Keratinocyte (primary cell): ENCODE measurements at regions not wholly inside any gene's neighbourhood (a gene's known extent, or its start where the extent isn't known, plus 50 kb on each side); places are given as distances from the start of the nearest gene placed in this dataset.

Experiments used
- DNase-seq: peaks from one replicate; pipeline ENCODE4 v3.0.0-alpha.2; 2011; ENCODE audit warnings: low read depth, missing footprints, low spot score
- FAIRE-seq: peaks from 2 replicates; lab custom pipeline; 2011; peaks lifted over from hg19 to GRCh38; lab: Jason Lieb, UNC
- H2AFZ ChIP-seq: 2 replicates; pipeline ENCODE4 v1.6.0; 2012; ENCODE audit warnings: low read length, control low read depth, inconsistent platforms; ENCODE audit not compliant: control insufficient read depth
- H3K27ac ChIP-seq: 2 replicates; pipeline ENCODE4 v1.5.1; 2011; ENCODE audit warnings: low read length; ENCODE audit not compliant: control insufficient read depth, insufficient read depth
- H3K27me3 ChIP-seq: 3 replicates; pipeline ENCODE4 v1.6.0; 2011; ENCODE audit warnings: low read length; ENCODE audit not compliant: control insufficient read depth, insufficient read depth; ENCODE audit errors: extremely low read depth
- H3K36me3 ChIP-seq, 2 experiments: 2 replicates in 1 of 2; 3 replicates in 1 of 2; pipeline ENCODE4 v1.5.1; 2011; ENCODE audit warnings: low read length in 2 of 2, mild to moderate bottlenecking in 1 of 2; ENCODE audit not compliant: control insufficient read depth in 2 of 2, insufficient read depth in 2 of 2; ENCODE audit errors: extremely low read depth in 1 of 2
- H3K4me1 ChIP-seq: 3 replicates; pipeline ENCODE4 v1.5.1; 2011; ENCODE audit warnings: low read length; ENCODE audit not compliant: control insufficient read depth, insufficient read depth; ENCODE audit errors: extremely low read depth
- H3K4me2 ChIP-seq: 3 replicates; pipeline ENCODE4 v1.6.0; 2011; ENCODE audit warnings: low read depth, low read length; ENCODE audit not compliant: control insufficient read depth, insufficient read depth; ENCODE audit errors: extremely low read depth
- H3K4me3 ChIP-seq, 3 experiments: fragments of 200-600 bp in 1 of 3; sonication (generic) in 1 of 3; 2 replicates in 2 of 3; 3 replicates in 1 of 3; pipeline ENCODE4 v1.5.1; 2011 to 2016; ENCODE audit warnings: low read length in 3 of 3, mild to moderate bottlenecking in 3 of 3, control low read depth in 2 of 3, inconsistent platforms in 1 of 3, low read depth in 1 of 3, mixed read lengths in 1 of 3, mixed run types in 1 of 3, moderate library complexity in 1 of 3; ENCODE audit not compliant: control insufficient read depth in 2 of 3, insufficient read depth in 2 of 3; ENCODE audit errors: extremely low read depth in 1 of 3
- H3K79me2 ChIP-seq: 2 replicates; pipeline ENCODE4 v1.6.0; 2012; ENCODE audit warnings: low read length; ENCODE audit not compliant: control insufficient read depth, insufficient read depth
- H3K9ac ChIP-seq: 3 replicates; pipeline ENCODE4 v1.6.0; 2011; ENCODE audit warnings: low read length; ENCODE audit not compliant: control insufficient read depth, insufficient read depth; ENCODE audit errors: extremely low read depth
- H3K9me1 ChIP-seq: 3 replicates; pipeline ENCODE4 v1.6.0; 2011; ENCODE audit warnings: low read length; ENCODE audit not compliant: control insufficient read depth, insufficient read depth; ENCODE audit errors: extremely low read depth
- H3K9me3 ChIP-seq: 2 replicates; pipeline ENCODE4 v1.5.1; 2012; ENCODE audit warnings: low read depth, low read length; ENCODE audit not compliant: control insufficient read depth
- H4K20me1 ChIP-seq: 3 replicates; pipeline ENCODE4 v1.6.0; 2011; ENCODE audit warnings: low read length; ENCODE audit not compliant: control insufficient read depth, insufficient read depth; ENCODE audit errors: extremely low read depth
- CTCF ChIP-seq, 3 experiments: IDR thresholded peaks in 1 of 3; conservative IDR thresholded peaks in 1 of 3; optimal IDR thresholded peaks in 1 of 3; 2 replicates in 2 of 3; 3 replicates in 1 of 3; pipeline versions ENCODE3 to v1.5.1; 2011; ENCODE audit warnings: low read length in 3 of 3, mild to moderate bottlenecking in 3 of 3, moderate library complexity in 2 of 3, control low read depth in 1 of 3, inconsistent platforms in 1 of 3; ENCODE audit not compliant: insufficient read depth in 2 of 3; ENCODE audit errors: extremely low read depth in 1 of 3
- EZH2 ChIP-seq: IDR thresholded peaks from one replicate; pipeline ENCODE4 v1.6.1; 2012; ENCODE audit warnings: inconsistent platforms, mild to moderate bottlenecking, low read length, moderate library complexity
- dilution Hi-C: fragments of 300-500 bp; cut with MboI; formaldehyde crosslinking; loops from one replicate; pipeline ENCODE4 v1.7.0; 2020; ENCODE audit warnings: low sequenced_read_pairs; ENCODE audit not compliant: extremely low pct_ligation_motif_present

- DNase-seq (no peak), FAIRE-seq (no peak)
- dilution Hi-C loops: no loop called here
- no peak overlapping the region for H3K27ac ChIP-seq
- H4K20me1 ChIP-seq: no peaks in the 10 kb centered on the region
- no peaks in the 10 kb centered on the region for H3K9me1 ChIP-seq
- H3K9me3 ChIP-seq: no peaks in the 10 kb centered on the region
- no peaks in the 10 kb centered on the region for H3K36me3 ChIP-seq
- H3K4me1 ChIP-seq: peaks cover 4% of the 10 kb centered on the region
- no peak overlapping the region for H3K9ac ChIP-seq
- TF ChIP-seq EZH2 (no peak), CTCF (optimal IDR thresholded peaks at IDR 0.05 in 1 of 3, IDR thresholded peaks at IDR 0.05 in 1 of 3, conservative IDR thresholded peaks at IDR 0.05 in 1 of 3; ENCODE audit: extremely low read depth in 1 of 3, insufficient read depth in 2 of 3, low read length in 3 of 3) (no peak)
- no peak overlapping the region for H2AFZ ChIP-seq
- H3K4me2 ChIP-seq: no peak overlapping the region
- H3K27me3 ChIP-seq: peaks cover 26% of the 10 kb centered on the region
- H3K79me2 ChIP-seq: no peaks in the 10 kb centered on the region
- no peak overlapping the region for H3K4me3 ChIP-seq
These were observed 86.0 kb upstream of the ZMIZ1 start for GRCh38 chr10:78982726-78983125.

GRCh38 chr10:78983608-78984007 lies 85.2 kb upstream of the ZMIZ1 start:
- FAIRE-seq: no peak
- H4K20me1 ChIP-seq: no peaks in the 10 kb centered on the region

More at GRCh38 chr10:78983608-78984007, 85.2 kb upstream of the ZMIZ1 start:
- no peaks in the 10 kb centered on the region for H3K9me3 ChIP-seq
- no peak overlapping the region for H3K4me2 ChIP-seq
- peaks cover 26% of the 10 kb centered on the region for H3K27me3 ChIP-seq
- H3K4me1 ChIP-seq: no peaks in the 10 kb centered on the region
- no peak overlapping the region for H3K4me3 ChIP-seq
- no peaks in the 10 kb centered on the region for H3K79me2 ChIP-seq
- H3K9ac ChIP-seq: no peak overlapping the region
- H3K9me1 ChIP-seq: no peaks in the 10 kb centered on the region
- no peaks in the 10 kb centered on the region for H3K36me3 ChIP-seq
- no peak overlapping the region for H2AFZ ChIP-seq
- TF ChIP-seq CTCF (optimal IDR thresholded peaks at IDR 0.05 in 1 of 3, IDR thresholded peaks at IDR 0.05 in 1 of 3, conservative IDR thresholded peaks at IDR 0.05 in 1 of 3; ENCODE audit: extremely low read depth in 1 of 3, insufficient read depth in 2 of 3, low read length in 3 of 3): no peak
- no peak for TF ChIP-seq EZH2
- no peak overlapping the region for H3K27ac ChIP-seq
- no peak for DNase-seq
- dilution Hi-C loops: no loop called here
